ENCODE measurements at regions not wholly inside any gene's neighbourhood (a gene's known extent, or its start where the extent isn't known, plus 50 kb on each side); places are given as distances from the start of the nearest gene placed in this dataset.

DNA sequence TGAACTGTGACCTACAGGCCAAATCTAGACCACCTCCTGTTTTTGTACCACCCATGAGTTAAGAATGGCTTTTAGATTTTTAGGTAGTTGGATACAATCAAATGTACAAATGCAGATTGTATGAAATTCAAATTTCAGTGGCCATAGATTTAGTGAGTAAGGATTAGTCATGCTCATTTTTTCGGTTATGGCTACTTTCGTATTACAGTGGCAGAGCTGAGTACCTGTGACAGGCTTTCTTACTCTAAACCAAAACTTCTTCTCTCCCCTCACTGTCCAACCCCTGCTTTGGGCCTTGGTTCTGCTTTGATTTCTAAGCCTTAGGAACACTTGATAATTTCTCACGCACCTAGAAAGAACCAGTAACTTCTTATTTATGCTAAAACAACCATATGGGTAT is 82.1 kb downstream of the CDC42EP3 start (continued):
- TF ChIP-seq JUN (IDR thresholded peaks at IDR 0.05; ENCODE audit: low read depth, low read length) (no peak), CHD1 (IDR thresholded peaks at IDR 0.05; ENCODE audit: low read depth, low read length) (no peak), EZH2 (IDR thresholded peaks at IDR 0.05; ENCODE audit: low read depth, low read length, severe bottlenecking) (no peak), CHD7 (IDR thresholded peaks at IDR 0.05; ENCODE audit: insufficient replicate concordance, low read length) (no peak)
- TF ChIP-seq, protein P1, sequence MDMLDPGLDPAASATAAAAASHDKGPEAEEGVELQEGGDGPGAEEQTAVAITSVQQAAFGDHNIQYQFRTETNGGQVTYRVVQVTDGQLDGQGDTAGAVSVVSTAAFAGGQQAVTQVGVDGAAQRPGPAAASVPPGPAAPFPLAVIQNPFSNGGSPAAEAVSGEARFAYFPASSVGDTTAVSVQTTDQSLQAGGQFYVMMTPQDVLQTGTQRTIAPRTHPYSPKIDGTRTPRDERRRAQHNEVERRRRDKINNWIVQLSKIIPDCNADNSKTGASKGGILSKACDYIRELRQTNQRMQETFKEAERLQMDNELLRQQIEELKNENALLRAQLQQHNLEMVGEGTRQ (IDR thresholded peaks at IDR 0.05; ENCODE audit: low read length), result no peak

Measured in H1 (cell line).